GM18499 (cell line): ENCODE measurements at regions not wholly inside any gene's neighbourhood (a gene's known extent, or its start where the extent isn't known, plus 50 kb on each side); places are given as distances from the start of the nearest gene placed in this dataset.
"Not testable (repeated sequence)": the region's sequence is repeated elsewhere in the genome, so short reads cannot be mapped to it uniquely, and the experiment has no call there.

ENCODE experiments used
- ATAC-seq: cut with Tn5 transposase; IDR thresholded peaks from one replicate; pipeline ENCODE4 v1.9.1; 2021; ENCODE audit warnings: moderate number of reproducible peaks; ENCODE audit not compliant: insufficient read depth, unreplicated experiment

- no peak for ATAC-seq
Measured at GRCh38 chr3:161598639-161599038, 102.0 kb downstream of the OTOL1 start.

GRCh38 chr3:161599697-161600096 lies 103.1 kb downstream of the OTOL1 start:
- no peak for ATAC-seq

- ATAC-seq: no peak
Measured at GRCh38 chr3:161600173-161600572, 103.6 kb downstream of the OTOL1 start.

DNA sequence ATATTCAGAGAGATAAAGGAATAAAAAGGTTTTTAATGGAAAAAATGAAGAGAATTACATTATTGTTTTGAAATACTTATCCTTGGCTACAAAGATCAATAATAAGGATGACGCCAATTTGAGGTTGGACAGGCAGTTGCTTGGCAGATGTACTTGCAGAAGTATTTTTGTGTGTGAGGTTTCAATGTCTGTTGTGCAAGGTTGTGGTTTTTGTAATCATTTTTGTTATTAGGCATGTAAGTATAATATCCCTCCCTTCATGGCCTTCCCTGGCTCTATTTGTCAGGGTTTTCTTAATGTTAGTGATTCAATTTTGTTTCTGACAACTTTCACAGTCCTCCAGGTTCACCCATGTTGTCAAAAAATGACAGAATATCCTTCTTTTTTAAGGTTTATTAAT lies 105.9 kb downstream of the OTOL1 start:
- ATAC-seq: no peak

GRCh38 chr3:161602918-161603317 lies 106.3 kb downstream of the OTOL1 start:
- ATAC-seq: no peak

GRCh38 chr3:161607056-161607455 lies 110.4 kb downstream of the OTOL1 start:
- ATAC-seq: no peak

DNA sequence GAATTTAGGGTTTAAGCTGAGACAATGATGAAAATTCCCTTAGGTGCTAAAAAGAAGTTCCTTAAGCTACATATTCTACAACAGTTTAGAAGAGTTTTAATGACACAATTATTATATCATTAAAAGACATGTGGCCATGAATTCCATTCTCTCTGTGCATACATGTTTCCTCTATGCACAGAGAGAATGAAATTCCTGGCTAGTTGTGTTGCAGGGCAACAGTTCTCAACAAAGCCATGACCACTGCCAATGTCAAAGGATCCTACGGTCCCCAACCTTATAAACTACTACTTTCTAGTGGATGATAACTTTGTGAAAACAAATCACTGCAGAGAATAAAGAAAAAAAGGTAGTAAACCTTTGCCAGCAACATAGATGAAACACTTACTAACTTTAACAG lies 122.7 kb downstream of the OTOL1 start:
- no peak for ATAC-seq

- no peak for ATAC-seq
Measured at GRCh38 chr3:161630794-161631193, 134.2 kb downstream of the OTOL1 start.

DNA sequence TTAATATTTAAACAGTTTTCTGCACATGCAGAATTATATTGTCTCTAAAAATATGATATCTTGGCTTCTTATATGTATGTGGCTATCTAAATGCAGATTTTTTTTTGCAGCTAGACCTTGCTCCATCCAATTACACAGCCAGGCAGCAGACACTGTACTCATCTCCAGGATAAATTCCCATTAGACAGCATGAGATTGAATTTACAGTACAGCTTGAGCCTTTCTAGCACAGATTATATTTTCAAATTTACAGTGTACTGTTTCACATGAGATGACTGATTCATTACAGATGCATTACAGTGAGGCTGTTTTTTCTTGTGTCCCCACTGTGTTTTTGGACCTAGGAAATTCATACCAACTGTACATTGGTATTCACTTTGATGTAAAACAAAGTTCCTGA lies 134.9 kb downstream of the OTOL1 start:
- ATAC-seq: no peak

GRCh38 chr3:161637559-161637958 lies 141.0 kb downstream of the OTOL1 start:
- no peak for ATAC-seq

DNA sequence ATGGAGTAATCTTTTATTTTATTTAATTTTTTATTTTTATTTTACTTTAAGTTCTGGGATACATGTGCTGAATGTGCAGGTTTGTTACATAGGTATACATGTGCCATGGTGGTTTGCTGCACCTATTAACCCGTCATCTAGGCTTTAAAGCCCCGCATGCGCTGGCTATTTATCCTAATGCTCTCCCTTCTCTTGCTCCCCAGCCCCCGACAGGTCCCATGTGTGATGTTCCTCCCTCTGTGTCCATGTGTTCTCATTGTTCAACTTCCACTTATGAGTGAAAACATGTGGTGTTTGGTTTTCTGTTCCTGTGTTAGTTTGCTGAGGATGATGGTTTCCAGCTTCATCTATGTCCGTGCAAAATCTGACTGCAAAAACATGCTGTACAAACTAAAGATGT lies 142.5 kb downstream of the OTOL1 start:
- not testable (repeated sequence) for ATAC-seq

DNA sequence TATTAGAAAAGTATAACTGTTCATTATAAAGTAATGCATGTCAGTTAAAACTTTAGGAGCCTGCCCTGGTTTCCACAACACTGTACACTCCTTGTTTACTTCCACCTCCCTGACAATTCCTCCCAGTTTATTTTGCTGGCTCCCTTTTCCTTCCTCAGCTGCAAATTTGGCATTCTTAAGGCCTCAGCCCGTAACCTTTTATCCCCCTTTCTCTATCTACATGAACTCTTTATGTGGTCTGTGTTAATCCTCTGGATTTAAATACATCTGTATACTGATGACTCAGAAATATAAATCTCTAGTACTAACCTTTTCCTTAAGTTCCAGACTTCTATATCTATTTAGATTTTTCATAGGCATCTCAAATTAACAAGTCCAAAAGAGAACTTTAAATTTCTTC lies 143.6 kb downstream of the OTOL1 start:
- no peak for ATAC-seq

GRCh38 chr3:161641287-161641686 lies 144.7 kb downstream of the OTOL1 start:
- ATAC-seq: no peak

GRCh38 chr3:161644891-161645635 lies 148.5 kb downstream of the OTOL1 start:
- ATAC-seq: no peak

DNA sequence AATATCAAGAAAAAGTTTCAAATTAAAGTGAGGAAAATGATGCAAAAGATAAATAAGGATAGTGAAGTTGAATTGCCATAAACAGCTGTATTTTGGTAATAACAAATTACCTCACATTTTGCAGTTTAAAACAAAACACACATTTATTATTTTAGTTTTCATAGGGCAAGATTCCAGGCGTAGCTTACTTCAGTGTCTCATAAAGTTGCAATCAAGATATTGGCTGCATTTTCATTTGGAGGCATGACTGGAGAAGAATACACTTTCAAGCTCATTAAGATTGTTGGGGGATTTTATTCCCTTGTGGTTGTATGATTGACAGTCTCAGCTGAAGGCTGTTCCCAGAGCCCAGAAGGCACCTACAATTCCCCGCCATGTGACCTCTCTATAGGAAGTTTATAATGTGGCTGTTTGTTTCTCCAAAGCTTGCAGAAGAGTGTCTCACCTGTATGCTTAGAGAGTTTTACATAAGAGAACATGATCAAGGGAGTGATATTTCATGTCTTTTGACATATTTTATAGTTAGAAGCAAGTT lies 151.4 kb downstream of the OTOL1 start:
- no peak for ATAC-seq

DNA sequence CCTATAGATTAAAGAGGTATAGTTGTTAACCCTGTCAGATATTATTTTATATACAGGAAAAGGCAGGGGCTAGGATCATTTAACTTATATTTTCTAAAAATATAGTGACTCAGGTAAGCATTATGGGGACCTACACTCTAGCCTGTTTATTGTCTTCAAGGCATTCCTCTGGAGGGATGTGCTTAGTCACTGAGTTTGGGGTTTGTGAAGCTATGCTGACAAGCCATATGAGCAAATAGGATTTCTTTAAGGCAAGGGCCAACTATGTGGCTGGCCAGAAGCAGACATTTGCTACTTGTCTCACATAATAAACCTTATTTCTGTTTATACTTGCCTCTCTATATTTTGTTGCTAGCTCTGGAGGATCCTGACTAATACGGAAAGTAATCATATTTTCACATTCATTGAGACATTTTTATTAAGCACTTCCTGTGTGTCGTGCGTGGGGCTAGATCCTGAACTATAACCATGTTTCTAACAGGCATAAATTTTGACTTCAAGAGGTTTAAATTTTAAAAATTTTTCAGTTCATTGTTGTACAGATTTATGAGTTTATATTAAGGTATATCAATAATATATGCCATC lies 153.4 kb downstream of the OTOL1 start:
- ATAC-seq: no peak

DNA sequence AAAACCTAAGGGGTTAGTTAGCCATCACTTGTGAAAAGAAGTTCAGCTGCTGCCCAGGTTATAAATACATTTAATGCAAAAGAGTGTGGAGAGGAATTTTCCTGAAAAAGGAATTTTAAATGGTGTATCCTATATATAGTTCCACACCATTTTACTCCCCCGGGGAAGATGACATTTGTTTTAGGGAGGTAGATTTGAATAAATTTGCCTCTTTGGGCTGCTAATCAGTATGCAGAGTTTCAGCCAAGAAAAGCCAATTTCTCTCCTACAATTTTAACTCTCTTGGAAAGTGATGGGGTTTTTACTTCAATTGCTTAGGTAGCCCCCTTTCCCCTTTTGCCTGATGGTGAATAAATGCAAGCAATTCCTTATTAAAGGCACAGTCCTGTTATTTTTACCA lies 161.2 kb downstream of the OTOL1 start:
- ATAC-seq: no peak

- ATAC-seq: no peak
Measured at GRCh38 chr3:161671141-161671540, 174.5 kb downstream of the OTOL1 start.

DNA sequence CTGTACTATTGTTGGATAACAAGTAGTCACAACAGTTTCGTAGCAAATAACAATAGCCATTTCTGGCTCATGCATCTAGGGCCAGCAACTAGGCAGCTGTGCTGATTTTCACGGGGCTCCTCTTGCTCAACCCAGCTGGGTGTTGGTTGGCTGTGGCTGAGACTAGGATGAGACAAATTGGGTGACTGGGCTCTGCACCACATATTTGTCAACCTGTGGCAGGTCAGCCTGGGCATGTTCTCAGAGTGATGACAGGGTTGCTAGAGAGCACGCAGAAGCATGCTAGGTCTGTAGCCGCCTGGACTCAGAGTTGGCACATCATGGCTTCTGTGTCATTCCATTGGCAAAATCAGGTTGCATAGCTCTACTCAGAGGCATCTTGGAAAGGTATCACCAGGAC lies 175.9 kb downstream of the OTOL1 start:
- ATAC-seq: no peak

DNA sequence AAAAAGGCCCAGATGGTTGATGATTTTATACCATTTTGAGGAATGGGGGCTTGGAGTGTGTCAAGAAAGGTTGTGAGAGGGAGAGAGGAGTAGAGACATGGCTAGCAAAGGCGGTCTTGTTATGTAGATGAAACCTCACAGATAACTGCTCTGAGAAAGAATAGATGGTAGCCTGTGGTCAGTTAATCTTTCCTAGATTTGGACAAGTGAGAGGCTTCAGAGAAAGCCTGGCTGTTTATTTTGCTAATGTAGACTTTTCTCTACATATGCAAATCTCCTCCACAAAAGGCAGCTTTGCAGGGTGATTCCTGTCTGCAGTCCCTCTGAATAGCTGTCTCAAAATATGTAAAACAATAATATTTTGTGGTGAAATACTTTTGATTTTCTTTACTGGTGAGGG lies 177.3 kb downstream of the OTOL1 start:
- no peak for ATAC-seq

- ATAC-seq: no peak
Measured at GRCh38 chr3:161674402-161674801, 177.8 kb downstream of the OTOL1 start.

- not testable (repeated sequence) for ATAC-seq
Measured at GRCh38 chr3:161681831-161682230, 185.2 kb downstream of the OTOL1 start.
